Gastroesophageal sphincter (tissue), 3 donors: ENCODE measurements at regions not wholly inside any gene's neighbourhood (a gene's known extent, or its start where the extent isn't known, plus 50 kb on each side); places are given as distances from the start of the nearest gene placed in this dataset.

Experiments used
- CTCF ChIP-seq, 4 experiments: fragments of 200-600 bp in 2 of 4; fragments of 450-650 bp in 2 of 4; sonication (generic) in 1 of 4; IDR thresholded peaks; one replicate each; pipeline ENCODE4 v1.5.1; 2017 to 2019; ENCODE audit warnings: antibody characterized with exemption in 4 of 4, mild to moderate bottlenecking in 2 of 4, moderate library complexity in 2 of 4
- EP300 ChIP-seq: sonication (generic); formaldehyde crosslinking; IDR thresholded peaks from one replicate; pipeline ENCODE4 v1.6.1; 2017; ENCODE audit warnings: antibody characterized with exemption, mild to moderate bottlenecking

GRCh38 chr2:236760246-236760645 is 190.6 kb downstream of the ACKR3 start:
- TF ChIP-seq EP300 (no peak), CTCF (IDR thresholded peaks at IDR 0.05) (no peak)
